GM18526 (cell line): ENCODE measurements at regions not wholly inside any gene's neighbourhood (a gene's known extent, or its start where the extent isn't known, plus 50 kb on each side); places are given as distances from the start of the nearest gene placed in this dataset.

Experiments
- POLR2A ChIP-seq: IDR thresholded peaks from 3 replicates; pipeline ENCODE4 v1.6.1; 2011; ENCODE audit not compliant: insufficient read length; ENCODE audit errors: extremely low read depth

DNA sequence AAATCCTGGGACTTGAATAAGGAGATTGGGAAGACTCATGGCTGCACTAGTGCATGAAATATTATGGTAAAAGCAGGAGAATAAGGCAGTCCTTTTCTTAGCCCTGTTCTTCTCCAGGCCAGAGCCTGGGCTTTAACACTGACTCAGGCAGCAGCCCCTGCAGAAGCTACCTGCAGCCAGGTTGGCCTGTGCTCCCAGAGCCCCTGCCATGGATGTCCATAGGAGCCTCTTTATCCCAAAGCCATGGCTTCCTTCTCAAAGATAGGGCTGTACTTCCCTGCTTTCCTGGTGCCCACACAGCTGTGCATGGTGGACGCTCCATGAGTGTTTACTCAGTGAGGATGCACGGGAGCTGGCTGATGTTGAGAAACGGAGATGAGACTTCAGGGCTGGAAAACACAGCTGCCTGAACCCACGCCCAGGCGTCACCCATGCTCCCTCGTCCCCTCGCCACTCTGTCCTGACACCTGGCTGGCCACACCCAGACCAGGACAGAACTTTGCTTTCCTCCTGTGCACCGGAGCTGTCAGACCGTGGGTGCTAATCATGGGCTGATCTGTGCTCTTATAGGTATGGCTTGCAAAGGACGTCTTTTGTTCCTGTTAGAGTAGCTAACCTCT lies 135.5 kb downstream of the GLI2 start:
- TF ChIP-seq POLR2A: no peak

DNA sequence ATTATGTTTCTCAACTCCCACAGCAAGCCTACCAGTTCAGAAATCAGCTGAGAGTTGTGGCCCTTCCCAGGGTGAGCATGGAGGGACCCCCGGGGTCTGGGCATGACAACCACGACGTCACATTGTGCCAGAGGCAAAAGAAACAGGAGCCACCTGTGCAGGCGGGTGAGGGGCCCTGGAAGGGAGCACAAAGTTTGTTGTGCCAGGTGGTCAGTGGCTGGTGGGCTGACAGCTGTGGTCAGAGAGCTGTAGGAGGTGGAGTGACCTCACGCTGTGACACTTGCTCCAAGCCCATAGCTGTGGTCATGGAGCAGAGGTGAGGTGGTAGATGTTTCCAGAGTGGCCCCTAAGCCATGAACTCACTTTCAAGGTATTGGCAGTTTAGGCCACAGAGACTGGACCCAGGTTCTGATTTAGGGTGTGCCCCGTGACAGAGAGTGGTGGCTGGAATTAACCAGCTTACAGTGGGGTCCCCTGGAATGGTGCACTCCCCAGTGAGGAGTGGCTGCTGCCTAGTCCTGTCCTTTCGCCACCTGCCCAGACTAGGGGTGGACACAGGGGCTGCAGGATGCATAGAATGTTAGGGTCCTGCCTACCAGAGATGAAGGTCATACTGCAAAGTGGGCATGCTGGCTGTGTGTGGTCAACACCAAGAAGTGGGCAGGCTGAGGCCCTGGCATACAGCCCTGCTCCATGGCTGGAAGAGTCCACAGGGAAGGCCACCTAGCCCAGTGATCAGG lies 136.4 kb downstream of the GLI2 start:
- TF ChIP-seq POLR2A: no peak

DNA sequence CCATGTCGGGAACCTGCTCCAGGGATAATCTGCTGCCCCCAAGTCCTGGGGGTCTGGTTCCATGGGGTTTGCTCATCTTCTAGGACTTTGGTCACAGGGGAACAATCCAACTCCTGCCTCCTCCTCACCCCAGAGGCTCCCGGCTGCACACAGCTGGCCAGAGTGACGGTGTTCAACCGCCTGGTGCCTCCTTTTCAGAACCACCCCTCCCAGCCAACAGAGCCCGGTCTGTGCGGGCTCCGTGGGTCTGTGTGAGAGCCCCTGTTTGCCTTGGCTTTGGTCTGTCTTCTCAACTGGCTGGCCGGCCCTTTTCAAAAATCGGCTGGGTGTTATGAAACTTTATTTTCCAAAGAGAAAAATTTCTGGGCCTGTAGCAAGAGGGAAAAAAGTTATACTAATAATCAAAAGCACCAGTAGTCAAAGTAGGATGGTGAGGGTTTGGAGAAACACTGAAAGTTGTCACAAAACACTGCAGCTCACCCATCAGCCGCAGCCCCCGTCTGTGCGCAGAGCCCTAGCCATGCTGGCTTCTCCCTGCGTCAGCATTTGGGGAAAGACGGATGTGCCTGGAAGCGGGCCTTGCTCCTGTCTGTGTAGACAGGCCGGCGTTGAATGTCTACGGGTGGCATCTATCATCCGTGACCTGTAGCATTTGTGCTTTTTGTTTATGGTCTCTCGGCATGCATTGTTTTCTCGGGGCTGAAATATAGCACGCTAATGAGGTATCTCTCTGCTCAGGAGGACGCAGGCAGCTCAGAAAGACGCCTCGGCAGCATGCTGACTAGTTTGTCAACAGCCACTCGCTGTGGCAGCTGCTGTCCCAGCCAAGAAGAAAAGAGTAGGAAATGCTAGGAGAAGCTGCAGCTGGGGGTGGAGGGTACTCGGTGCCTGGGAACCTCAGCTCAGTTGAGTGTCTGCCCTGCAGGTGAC lies 138.6 kb downstream of the GLI2 start:
- no peak for TF ChIP-seq POLR2A

DNA sequence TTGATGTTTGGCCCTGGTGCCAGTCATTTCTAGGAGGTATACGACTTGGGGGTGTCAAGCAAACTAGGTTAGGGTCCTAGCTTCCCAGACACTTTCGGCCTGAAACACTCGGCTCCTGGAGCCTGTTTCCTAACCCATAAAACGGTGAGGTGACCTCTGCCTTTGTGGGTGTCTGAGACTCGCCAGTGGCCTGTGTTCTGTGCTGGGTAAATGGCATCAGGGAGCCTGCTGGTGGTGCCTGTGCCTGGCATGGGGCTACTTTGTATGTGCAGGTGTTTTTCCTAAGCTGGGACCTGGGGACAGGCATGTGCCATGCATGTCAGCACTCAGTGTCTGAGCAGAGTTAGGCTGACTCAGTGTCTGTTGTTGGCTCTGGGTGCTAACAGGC lies 139.2 kb downstream of the GLI2 start:
- no peak for TF ChIP-seq POLR2A

DNA sequence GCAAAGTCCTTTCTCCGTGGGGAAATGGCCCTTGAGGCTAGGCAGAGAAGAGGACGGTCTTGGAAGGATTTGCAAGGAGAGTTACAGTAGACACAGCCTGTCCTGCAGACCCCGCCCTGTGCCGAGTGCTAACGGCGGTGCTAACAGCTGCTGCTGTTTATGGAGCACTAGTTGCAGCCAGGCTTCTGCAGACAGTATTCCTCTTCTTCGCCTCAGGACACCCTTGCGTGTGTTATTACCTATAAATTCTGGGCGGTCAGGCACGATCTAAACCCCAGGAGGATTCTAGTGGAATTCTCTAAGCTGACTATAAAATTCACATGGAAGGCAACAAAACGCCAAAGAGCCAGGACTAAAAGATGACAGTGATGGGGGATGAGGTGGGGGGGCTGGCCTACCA lies 139.8 kb downstream of the GLI2 start:
- TF ChIP-seq POLR2A: no peak

DNA sequence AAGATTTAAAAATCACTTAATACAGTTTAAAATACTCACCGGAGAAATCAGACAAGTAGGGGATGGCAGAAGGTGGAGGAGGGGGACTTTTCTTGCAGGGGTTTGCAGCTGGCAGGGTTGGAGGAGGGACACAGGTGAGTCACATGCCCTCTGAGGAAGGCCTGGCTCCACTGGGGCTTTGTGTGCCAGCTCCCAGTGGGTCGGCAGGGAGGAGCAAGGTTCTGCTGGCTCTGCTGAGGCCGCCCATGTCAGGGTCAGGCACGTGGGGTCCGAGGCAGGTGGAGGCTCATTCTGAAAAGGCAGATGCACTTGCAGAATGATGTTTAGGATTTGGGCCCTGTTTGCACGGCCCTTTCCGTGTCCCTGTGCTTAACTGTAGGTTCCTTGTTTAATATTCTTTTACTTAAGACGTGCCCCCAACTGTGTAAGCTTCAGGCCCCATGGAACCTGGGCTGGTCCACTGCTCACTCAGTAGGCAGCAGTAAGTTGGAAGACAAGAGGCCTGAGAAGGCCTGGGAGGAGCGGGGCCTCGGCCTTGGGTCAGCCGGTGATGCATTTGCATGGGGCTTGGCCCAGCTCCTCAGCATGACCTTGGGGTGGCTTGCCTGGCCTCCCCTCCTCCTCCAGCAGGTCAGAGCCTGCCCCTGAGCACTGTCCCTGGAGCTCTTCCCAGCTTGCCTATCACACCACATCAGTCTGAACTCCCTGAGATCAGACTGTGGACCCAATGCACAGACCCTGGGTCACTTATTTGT lies 141.0 kb downstream of the GLI2 start:
- no peak for TF ChIP-seq POLR2A

DNA sequence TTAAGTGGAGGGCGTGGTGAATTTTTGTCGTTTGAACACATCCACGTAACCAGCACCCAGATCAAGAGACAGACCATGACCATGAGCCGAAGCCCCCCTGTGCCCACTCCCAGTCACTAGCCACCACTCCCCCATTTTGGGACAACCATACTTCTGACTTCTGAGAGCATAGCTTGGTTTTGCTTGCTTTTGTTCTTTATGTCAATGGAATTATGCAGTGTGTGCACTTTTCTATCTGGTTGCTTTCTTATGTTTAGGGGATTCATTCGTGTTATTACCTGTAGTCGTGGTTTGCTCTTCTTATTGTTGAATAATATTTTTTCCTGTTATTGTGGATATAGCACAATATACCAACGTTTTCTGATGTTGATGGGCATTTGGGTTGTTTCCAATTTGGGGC lies 141.7 kb downstream of the GLI2 start:
- TF ChIP-seq POLR2A: no peak

DNA sequence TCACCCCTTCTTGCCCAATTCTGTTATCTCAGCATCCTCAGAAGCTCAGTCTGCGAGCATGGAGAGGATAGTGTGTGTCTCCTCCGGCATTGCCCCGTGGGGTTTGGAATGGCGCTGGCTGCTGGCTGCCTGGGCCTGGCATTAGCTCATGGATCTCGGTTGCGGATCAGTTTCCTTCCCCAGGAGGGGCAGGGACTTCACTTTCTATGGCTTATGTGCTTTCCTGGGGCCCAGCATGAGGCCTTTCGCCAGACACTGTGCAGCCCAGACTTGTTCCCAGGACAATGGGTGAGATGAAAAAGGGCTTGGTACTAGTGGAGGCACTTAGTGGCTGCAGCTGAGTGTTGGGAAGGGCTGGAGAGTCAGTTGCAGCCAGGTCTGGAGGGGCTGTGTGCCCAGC lies 143.3 kb downstream of the GLI2 start:
- TF ChIP-seq POLR2A: no peak

DNA sequence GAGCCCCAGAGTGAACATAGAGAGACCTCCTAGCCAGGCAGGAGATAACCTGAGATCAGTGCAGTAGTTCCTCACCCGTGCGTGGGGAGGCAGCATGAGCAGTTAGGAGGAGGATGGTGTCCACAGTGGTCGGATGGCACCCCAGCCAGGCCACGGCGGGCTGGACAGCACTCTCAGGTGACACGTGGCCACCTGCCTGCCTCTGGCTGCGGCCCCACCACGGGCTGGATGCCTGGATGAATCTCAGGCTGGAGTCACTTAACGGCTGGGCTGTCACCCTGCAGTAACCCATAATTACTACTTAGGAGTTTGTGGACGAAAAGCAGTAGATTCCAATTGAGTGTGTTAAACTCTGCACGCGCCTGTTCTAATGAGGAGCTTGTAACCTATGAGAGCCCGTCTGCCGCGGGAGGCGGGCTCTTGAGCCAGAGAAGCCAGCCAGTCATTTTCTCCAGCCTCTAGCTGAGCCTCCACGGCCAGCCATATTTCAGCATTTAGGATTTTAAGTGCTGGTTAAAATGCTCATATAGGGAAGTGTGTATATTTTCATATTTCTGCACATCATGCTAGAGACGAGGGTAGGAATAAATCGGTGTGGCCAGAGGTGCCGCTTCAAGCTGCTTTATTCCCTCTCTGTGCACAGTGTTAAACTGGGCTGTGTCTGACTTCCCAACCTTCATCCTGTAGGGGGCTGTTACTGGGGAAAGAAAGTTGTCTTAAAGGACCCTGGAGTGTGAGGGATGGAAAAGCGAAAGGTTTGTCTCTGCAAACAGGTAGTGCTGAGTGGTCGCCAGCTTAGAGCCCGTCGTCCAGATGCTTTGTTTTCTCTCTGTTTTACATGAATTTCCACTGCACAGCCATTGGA lies 144.0 kb downstream of the GLI2 start:
- no peak for TF ChIP-seq POLR2A

DNA sequence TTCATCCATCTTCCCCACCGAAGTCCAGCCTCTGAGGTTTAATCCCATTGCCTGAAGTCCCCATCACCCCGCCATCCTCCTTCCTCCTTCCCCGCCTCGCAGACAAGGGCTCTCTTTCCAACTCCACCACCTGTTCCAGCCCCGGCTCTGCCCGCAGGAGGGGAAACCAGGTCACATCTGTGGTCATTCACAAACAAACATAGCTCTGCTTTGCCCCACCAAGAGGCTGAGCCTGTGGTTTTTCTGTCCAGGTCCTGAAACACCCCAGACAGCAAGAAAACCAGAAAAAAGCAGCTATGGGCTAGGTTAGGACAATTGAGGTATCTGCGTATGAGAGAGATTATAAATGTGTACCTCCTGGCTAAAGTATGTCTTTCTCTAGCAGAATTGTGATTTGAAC lies 144.7 kb downstream of the GLI2 start:
- no peak for TF ChIP-seq POLR2A

DNA sequence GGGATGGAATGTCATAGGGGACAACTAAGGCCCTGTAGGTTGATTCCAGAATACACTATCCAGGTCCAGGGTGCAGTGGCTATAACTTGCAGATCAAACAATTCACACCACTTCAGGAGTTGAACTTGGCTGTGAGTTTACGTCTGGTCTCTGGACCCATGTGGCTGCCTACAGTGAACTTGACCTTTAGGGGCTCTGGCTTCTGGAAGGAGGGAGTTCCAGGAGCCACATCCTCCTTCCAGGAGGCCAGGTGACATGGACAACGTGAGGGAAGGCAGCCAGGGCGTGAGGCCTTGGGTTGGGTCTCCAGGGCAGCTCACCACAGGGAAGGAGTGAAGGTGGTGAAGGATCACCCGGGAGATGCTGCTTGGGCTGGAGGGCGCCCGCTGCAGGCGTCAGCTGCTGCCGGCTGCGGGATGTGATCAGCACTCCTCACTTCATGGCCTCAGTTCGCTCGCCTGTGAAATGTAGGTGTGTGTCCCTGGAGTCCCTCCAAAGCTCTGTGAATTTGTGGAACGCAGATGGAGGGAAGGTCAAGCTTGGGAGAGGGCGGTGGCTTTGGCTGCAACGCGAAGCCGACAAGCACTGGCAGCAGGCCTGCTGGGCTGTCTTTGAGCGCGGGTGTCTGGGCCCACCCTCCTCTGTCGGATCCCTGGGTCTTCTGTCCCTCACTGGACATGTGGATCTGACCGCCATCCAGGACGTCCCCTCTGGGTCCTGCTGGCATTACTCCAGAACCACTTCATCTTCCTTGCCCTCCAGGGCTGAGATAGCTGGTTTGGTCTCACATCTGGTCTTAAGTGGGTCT lies 146.5 kb downstream of the GLI2 start:
- TF ChIP-seq POLR2A: no peak

DNA sequence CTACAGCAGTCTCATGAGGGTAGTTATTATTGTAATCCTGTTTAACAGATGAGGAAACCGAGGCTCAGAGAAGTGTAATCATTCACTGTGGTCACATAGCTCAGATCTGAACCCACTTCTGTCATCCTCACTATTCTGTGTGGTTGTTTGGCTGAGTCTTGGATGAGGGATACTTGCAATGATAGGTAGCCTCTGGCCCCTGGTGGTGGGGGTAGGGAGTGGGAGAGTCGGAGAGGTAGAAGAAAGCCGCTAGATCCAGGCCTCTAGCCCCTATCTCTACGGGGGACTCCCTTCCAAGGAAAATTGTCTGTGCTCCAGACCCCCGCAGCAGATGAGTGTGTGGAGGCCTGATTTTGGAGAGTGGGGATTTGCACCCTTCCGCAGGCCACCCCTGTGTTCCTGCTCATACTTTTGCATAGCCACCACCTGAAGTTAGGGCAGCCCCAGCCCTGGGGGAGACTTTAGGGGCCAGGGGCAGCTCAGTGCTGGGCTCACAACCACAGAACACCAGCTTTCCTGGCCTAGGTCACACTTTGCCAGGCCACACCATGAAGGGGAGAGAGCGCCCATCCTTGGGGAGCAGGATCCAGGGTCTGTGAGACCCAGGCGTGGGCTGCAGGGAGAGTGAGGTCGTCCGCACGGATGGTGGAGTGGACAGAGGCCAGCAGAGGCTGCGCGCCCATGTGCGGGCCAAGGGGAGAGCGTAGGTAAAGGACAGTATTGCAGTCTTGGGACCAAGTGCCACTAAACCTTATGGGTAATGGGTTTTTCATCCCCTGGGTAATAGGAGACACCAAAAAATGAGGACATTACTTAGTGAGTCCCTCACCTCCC lies 148.2 kb downstream of the GLI2 start:
- TF ChIP-seq POLR2A: no peak
